ENCODE measurements at regions not wholly inside any gene's neighbourhood (a gene's known extent, or its start where the extent isn't known, plus 50 kb on each side); places are given as distances from the start of the nearest gene placed in this dataset.
"Not testable (repeated sequence)": the region's sequence is repeated elsewhere in the genome, so short reads cannot be mapped to it uniquely, and the experiment has no call there.

GRCh38 chr3:188972310-188972709 lies 199.5 kb upstream of the TPRG1 start:
- DNase-seq (ENCODE audit: low read depth in 2 of 2): no peak

GRCh38 chr3:188974856-188975599 lies 196.7 kb upstream of the TPRG1 start:
- DNase-seq (ENCODE audit: low read depth in 2 of 2): no peak

GRCh38 chr3:188975600-188976314 lies 196.0 kb upstream of the TPRG1 start:
- no peak for DNase-seq (ENCODE audit: low read depth in 2 of 2)

- DNase-seq (ENCODE audit: low read depth in 2 of 2): no peak
These were observed 195.4 kb upstream of the TPRG1 start for GRCh38 chr3:188976407-188976806.

GRCh38 chr3:188978421-188979171 lies 193.2 kb upstream of the TPRG1 start:
- no peak for DNase-seq (ENCODE audit: low read depth in 2 of 2)

GRCh38 chr3:188979248-188979647 lies 192.5 kb upstream of the TPRG1 start:
- DNase-seq (ENCODE audit: low read depth in 2 of 2): no peak

- no peak for DNase-seq (ENCODE audit: low read depth in 2 of 2)
These were observed 192.0 kb upstream of the TPRG1 start for GRCh38 chr3:188979669-188980310.

GRCh38 chr3:188993181-188993580 lies 178.6 kb upstream of the TPRG1 start:
- no peak for DNase-seq (ENCODE audit: low read depth in 2 of 2)

- DNase-seq (ENCODE audit: low read depth in 2 of 2): no peak
These were observed 170.2 kb upstream of the TPRG1 start for GRCh38 chr3:189001559-189001958.

- no peak for DNase-seq (ENCODE audit: low read depth in 2 of 2)
These were observed 168.4 kb upstream of the TPRG1 start for GRCh38 chr3:189003410-189003809.

GRCh38 chr3:189013224-189013888 lies 158.4 kb upstream of the TPRG1 start:
- DNase-seq (ENCODE audit: low read depth in 2 of 2): no peak

- no peak for DNase-seq (ENCODE audit: low read depth in 2 of 2)
These were observed 157.2 kb upstream of the TPRG1 start for GRCh38 chr3:189014526-189014925.

GRCh38 chr3:189022576-189023466 lies 148.9 kb upstream of the TPRG1 start:
- DNase-seq (ENCODE audit: low read depth in 2 of 2): not testable (repeated sequence)

GRCh38 chr3:189025866-189026265 lies 145.9 kb upstream of the TPRG1 start:
- no peak for DNase-seq (ENCODE audit: low read depth in 2 of 2)

- DNase-seq (ENCODE audit: low read depth in 2 of 2): no peak
These were observed 144.1 kb upstream of the TPRG1 start for GRCh38 chr3:189027626-189028155.

- DNase-seq (ENCODE audit: low read depth in 2 of 2): peak in 1 of 2 donors; percentile 11
These were observed 132.7 kb upstream of the TPRG1 start for GRCh38 chr3:189038773-189039745.

- no peak for DNase-seq (ENCODE audit: low read depth in 2 of 2)
These were observed 131.0 kb upstream of the TPRG1 start for GRCh38 chr3:189040656-189041335.

- peak; percentile 57 to 66 for DNase-seq (ENCODE audit: low read depth in 2 of 2)
These were observed 130.2 kb upstream of the TPRG1 start for GRCh38 chr3:189041482-189042090.
